ENCODE measurements at regions not wholly inside any gene's neighbourhood (a gene's known extent, or its start where the extent isn't known, plus 50 kb on each side); places are given as distances from the start of the nearest gene placed in this dataset.
"Not testable (repeated sequence)": the region's sequence is repeated elsewhere in the genome, so short reads cannot be mapped to it uniquely, and the experiment has no call there.

DNA sequence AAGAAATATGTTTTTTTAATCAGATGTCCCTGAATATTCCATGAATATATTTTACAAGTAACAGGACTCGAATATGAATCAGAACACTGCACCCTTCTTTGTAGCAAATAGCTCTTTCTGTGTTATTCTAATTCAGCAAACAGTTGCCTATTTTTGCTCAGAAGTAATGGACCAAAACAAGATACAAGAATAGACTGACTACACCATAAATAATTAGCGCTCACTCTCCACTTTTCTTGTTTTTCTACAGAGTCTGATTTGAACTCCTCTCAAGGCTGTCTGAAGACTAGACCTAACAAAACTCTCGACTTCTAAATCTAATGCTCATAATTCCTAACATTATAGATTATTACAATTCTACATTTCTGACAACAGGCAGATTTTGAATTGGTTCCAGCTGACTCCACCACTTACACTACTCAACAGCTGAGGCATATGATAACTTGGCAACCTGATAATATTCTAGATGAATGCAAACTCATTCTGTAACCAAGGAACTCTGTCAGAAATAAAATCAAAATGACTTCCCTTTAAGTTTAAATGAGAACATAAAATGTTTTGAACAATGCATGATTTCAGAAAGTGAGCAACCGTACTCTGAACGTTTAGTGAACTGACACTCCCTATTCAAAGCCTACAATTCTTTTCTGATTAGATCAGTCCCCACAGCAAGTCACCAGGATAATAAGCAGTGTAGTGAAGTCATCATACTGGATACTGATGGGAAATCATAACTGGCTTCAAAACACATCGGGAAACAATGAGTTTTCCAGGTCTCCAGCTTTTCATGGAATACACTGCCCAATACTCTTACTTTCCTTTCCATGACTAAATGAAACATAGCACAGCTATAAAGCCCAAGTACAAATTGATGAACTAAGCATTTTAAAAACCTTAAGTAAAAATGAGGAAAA, 114.2 kb upstream of the BEND6 start:
- DNase-seq (ENCODE audit: low spot score) (no peak), ATAC-seq (no peak)

DNA sequence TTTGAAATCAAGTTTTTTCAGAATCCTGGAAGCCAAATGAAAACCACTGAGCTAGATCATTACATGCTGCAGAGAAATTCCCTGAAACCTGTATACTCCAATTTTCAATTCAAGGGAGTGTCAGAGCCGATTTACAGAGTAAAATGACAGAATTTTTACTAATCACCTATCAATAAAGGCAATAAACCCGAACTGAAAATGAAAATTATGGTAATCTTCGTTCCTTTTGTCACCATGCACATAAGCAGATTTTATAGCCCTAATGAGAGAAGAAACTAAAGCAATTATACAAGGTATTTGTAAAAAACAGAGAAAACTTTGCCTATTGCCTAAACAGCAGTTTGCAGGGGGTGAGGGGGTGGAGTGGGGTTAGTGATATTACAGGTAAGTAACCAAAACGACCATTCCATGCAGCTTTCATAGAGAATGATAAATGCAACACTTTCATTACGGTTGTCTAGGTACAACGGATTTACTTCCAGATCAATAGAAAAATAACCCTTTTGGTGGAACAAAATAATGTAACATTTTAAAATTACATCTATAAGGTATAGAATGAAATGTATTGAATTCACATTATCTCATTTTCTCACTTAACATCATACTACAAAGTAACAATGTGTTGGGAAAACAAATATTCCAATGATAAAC, 115.2 kb upstream of the BEND6 start:
- no peak for DNase-seq (ENCODE audit: low spot score)
- ATAC-seq, result no peak

DNA sequence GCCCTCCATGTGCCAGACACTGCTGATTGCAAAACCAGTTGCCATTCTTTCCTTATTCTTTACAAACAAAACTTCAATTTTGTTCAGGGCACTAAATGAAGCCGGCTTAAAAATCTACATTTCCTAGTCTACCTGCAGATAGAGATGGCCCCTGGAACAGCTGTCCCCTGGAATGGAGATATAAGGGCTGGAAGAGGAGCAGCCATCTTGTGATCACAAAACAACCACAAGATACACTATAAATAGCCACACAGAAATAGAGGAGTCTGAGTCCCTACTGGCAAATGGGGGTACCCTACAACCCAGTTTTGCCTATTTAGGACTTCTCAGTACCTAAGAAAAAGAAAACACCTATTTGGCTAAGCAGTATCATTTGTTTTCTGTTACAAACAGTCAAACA, 115.9 kb upstream of the BEND6 start:
- no peak for ATAC-seq

DNA sequence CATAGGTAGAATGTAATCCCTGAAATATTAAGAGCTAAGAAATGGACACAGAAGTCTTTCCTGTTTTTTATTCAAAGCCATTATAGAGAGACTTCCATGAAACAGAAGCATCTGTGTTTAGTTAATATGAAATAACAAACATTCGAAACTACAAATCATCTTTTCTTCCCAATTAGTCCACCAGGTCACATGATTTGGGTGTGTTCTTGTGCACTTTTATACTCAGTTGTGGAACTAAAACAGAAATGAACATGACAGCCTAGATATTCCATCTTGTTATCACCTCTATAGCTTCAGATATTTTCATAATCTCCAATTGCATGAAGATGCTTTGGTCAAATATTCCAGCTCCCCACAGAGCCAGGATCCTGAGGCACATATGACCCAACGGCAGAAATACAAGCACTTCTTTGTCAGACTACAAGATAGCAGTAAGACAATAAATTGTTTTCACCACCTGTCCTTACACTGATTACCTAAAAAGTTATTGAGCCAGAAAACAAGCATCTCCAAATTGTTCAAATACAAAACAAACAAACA, 116.8 kb upstream of the BEND6 start:
- DNase-seq (ENCODE audit: low spot score) (no peak), ATAC-seq (no peak)

More for the DNA sequence above, 115.9 kb upstream of the BEND6 start:
- DNase-seq (ENCODE audit: low spot score), result no peak

DNA sequence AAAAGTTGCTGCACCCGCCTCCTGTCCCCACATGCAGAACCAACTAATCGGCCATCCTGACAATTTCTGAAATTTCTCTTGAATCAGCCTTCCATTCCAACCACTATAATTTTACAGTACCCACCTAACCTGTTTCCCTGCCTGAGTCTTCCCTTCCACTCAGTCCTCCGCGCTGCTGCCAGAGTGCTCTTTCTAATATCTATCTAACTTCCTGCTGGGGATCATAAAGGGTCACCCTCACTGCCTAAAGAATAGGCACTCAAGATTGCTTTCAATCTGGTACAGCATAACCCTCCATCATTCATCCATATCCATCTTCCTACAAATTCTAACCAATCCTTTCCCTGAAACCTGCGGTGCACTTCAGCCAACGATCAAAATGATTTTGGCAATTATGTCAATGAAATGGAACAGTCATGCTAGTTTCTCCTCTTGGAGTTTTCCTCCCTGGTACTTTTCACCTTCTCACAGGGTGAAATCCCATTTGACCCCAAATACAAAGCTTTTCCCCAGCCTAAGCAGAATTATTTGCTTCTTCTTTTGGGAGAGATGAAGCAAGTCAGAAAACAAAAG, 117.5 kb upstream of the BEND6 start:
- DNase-seq (ENCODE audit: low spot score) (no peak), ATAC-seq (no peak)

DNA sequence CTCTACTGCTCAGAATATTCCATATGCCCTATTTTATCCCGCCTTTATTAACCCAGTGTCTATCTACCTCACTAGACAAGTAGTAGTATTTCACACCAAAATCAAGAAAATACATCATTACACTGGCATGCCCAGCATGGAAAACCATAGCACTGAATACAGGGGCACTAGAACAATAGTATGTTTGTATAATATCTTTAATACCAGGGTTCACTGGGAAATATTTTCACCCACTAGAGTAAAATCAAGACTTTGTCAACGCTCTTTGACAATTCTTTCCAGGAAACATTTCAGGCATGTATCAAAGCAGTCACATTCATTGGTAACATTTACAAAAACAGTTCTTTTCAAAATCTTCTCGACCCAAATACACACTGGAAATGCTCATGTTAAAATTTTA, 119.3 kb upstream of the BEND6 start:
- no peak for DNase-seq (ENCODE audit: low spot score)
- ATAC-seq, result no peak

DNA sequence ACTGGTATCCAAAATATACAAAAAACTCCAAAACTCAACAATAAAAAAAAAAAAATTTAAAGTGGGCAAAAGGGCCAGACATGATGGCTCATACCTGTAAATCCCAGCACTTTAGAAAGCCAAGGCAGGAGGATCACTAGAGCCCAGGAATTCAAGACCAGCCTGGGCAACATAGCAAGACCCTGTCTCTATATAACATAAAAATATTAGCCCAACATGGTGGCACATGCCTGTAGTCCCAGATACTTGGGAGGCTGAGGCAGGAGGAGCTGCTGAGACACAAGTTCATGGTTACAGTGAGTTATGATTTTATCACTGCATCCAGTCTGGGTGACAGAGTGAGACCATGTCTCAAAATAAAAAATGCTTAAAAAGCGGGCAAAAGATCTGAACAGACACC, 121.0 kb upstream of the BEND6 start:
- ATAC-seq, result no peak

DNA sequence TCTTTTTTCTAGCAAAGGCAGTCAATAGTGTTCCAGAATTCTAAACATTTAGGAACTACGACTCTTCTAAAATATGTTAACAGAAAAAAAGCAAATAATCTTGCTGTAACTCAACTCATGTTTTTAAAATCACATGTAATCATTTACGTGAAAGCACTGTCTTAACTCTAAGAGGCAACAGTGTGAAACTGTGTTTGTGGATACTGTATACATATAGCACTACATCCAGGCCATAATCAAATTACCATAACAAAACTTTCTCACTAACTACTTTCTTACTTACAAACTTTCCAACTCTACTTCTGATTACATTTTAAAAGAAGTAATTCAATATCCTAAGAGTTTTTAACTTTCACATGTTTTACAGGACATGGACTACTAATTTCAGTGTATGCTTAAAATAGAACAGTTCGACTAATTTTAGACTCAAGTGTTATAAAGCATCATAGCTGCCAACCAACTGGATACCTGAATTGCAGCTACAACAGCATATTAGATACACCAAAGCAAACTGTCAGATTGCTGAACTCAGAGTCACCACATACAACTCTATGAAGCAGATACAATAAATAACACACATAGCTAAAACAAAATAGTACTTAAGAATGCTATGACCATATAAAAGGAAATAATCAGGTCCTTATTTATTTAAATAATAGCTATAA, 121.6 kb upstream of the BEND6 start:
- ATAC-seq, result no peak

More for the DNA sequence above, 121.0 kb upstream of the BEND6 start:
- no peak for DNase-seq (ENCODE audit: low spot score)

DNA sequence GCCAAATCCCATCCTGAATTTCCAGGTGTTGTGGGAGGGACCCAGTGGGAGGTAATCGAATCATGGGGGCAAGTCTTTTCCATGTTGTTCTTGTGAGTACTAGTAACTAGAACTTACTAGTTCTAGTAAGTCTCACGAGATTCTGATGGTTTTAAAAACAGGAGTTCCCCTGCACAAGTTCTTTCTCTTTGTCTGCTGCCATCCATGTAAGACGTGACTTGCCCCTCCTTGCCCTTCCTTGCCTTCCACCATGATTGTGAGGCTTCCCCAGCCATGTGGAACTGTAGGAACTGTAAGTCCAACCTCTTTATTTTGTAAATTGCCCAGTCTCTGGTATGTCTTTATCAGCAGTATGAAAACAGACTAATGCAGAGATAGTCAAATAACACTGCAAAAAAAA, 122.7 kb upstream of the BEND6 start:
- no peak for ATAC-seq
- no peak for DNase-seq (ENCODE audit: low spot score)

More for the DNA sequence above, 121.6 kb upstream of the BEND6 start:
- DNase-seq (ENCODE audit: low spot score), result no peak

DNA sequence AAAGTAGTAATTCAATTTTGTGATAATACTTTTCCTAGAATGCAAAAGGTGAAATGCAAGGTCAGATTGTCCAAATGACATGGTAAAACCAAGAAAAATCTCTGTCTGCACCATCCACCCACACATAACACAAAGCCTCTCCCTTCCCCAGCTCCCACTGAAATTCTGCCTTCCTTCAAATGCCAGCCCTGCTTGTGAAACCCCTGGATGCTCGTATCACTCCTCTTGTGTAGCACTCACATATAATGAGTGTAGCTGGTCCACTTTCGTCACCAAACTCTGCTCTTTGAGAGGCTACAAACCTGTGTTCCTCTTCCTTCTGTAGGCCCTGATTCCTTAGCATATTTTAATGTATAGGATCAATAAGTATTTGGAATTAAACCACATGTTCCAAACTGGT, 123.6 kb upstream of the BEND6 start:
- no peak for ATAC-seq
- no peak for DNase-seq (ENCODE audit: low spot score)

DNA sequence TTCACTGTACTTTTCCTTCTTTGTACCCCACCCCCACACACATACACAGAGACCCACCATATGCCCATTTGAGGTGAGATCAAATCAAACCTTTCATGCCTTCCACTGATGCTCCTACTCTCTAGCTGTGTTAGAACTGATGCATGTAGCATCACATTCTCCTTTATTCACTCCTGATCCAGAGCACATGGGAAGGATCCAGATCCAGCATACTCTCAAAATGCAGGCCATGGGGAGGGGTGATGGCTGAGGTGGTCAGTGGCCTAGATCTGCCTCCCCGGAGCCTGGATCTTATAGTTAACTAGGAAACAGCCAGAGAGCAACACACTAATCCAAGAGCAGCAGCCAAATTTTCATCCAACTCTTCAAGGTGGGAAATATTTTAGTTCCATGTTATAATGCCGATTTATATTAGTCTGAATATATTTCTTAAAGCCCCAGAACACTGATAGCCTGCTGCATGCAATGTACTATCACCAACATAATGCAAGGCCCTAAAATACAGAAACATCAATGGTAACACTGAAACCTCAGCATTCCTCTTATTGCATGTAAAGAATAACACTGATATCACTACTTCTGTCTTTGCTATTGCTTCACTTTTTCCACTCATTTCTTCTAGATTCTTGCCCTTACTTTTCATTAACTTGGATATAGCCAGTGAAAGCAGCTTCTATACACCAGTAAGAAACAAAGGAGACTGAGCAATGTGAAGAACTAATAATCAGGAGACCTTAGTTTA, 126.8 kb upstream of the BEND6 start:
- no peak for DNase-seq (ENCODE audit: low spot score)
- no peak for ATAC-seq

DNA sequence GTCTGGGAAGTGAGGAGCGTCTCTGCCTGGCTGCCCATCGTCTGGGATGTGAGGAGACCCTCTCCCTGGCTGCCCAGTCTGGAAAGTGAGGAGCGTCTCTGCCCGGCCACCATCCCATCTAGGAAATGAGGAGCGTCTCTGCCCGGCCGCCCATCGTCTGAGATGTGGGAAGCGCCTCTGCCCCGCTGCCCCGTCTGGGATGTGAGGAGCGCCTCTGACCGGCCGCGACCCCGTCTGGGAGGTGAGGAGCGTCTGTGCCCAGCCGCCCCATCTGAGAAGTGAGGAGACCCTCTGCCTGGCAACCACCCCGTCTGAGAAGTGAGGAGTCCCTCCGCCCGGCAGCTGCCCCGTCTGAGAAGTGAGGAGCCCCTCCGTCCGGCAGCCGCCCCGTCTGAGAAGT, 130.5 kb upstream of the BEND6 start:
- not testable (repeated sequence) for ATAC-seq; DNase-seq (ENCODE audit: low spot score)

DNA sequence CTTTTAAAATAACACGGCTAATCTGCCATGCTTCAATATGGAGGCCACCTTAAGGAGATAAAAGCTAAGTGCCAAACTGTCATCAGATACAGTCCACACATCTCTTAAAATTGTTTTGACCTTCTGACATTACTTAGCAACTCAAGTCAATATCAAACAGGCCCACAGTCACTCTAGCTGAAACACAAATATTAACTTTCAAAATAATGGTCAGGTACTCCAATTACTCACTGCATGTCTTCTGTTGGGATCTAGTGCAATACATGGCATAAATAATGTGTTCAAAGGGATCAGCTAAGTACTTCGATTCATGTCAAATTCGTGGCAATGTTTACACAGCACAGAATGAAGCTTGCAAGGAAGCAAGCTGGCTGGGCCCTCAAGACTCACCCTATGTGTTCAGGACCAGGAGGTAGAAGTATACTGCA, 133.9 kb upstream of the BEND6 start:
- ATAC-seq, result no peak
- DNase-seq (ENCODE audit: low spot score), result no peak

DNA sequence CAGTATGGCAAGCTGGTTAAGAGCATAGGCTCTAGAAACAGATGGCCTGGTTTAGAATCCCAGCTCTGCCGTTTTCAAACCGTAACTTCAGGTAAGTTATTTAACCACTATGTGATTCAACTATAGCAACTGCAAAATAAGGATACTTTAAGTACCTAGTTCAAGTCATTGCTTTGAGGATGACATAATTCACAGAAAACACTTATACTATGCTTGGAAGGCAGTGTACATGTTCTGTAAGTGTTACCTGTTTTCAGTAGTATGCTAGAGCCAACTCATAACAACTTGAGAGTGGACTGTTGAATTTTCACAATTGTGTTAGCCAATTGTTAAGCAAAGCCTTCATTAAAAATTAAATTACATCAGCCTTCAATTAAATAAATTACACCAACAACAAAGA, 134.8 kb upstream of the BEND6 start:
- DNase-seq (ENCODE audit: low spot score) (no peak), ATAC-seq (no peak)

DNA sequence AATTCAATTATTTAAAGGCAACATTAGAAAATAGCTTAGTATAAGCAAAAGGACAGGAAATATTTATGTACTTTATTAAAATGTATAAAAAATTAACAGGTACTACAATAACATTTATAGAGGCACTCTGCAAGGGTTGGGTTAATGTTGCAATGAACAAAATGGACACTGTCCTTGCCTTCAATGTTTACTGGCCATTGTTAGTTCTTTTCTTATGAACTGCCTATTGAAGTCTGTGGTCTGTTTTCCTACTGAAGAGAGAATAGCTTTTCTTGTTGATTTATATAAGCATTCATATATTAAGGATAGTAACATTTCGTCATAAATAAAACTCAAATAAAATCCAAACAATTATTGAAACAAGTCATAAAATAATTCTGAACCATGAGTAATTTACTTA, 135.3 kb upstream of the BEND6 start:
- DNase-seq (ENCODE audit: low spot score) (no peak), ATAC-seq (no peak)

DNA sequence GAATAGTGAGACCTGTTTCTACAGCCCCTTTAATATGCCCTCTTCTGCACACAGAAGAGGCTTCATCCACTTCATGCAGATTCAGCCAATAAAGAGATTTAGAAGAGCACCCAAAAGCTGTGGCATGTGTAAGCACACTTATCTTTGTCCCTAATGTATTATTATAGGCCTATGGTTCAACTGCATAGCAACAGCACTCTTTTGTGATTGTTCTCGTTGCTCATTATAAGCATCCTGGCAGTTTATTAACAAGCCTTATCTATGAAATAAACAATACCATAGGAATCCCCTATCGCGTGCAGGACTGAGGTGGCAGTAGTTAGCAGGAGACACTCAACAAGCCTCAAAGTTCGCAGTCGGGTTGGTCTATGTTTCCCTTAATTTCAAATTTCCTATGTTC, 138.5 kb upstream of the BEND6 start:
- no peak for ATAC-seq
- DNase-seq (ENCODE audit: low spot score), result no peak

DNA sequence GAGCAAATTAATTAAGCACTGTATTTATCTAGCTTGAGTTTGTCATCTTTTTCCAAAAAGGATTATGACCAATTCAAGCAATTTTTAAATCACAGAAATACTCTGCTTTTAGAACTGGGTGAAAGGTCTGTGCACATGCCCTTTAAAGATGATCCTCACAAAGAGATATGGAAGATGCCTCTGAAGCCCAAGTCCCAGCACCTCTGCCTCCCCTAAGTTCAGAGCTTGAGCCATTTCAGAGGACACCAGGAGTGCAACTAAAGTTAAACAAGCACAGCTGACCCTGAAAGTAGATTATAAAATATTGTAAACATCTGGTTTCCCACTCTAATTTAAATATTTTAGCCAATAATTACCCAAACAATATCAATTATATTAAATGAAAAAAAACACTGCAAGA, 139.5 kb upstream of the BEND6 start:
- no peak for ATAC-seq
- DNase-seq (ENCODE audit: low spot score), result no peak

DNA sequence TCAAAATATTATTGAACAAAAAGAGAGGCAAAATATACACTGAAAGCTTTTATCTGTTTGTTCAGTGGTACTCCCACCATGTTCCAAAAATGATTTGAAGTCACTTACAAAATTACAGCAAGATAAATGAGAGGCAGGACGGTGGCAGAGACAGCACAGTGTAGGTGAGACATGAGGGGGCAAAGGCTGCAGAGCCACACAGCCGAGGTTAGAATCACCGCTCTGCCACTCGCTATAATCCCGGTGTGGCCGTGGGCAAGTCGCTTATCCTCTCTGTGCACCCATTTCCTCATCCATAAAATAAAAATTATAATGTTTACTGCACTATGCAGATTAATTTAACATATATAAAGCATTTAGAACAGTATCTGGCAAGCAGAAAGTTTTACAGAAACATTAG, 140.1 kb upstream of the BEND6 start:
- ATAC-seq, result no peak
- no peak for DNase-seq (ENCODE audit: low spot score)

DNA sequence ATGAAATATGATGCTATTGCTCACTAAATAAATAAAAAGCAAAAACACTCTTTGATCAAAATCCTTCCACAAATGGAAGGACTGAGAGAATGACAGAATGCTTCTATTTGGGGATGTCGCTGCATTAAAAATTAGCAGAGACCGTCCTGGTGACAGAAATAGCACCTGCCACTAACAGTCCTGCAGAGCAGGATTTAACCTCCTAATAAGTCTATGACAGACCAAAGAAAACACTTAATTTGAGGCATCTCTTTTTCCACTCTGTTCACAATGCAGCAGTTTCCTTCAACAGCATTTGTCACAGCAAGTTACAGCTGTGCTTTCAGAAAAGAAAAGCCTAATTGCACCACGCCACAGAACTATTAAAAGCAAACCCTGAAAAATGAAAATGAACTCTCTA, 140.6 kb upstream of the BEND6 start:
- no peak for ATAC-seq
- DNase-seq (ENCODE audit: low spot score), result no peak

DNA sequence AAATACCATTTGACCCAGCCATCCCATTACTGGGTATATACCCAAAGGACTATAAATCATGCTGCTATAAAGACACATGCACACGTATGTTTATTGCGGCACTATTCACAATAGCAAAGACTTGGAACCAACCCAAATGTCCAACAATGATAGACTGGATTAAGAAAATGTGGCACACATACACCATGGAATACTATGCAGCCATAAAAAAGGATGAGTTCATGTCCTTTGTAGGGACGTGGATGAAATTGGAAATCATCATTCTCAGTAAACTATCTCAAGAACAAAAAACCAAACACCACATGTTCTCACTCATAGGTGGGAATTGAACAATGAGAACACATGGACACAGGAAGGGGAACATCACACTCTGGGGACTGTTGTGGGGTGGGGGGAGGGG, 142.1 kb upstream of the BEND6 start:
- ATAC-seq; DNase-seq (ENCODE audit: low spot score): not testable (repeated sequence)
